ENCODE measurements at regions not wholly inside any gene's neighbourhood (a gene's known extent, or its start where the extent isn't known, plus 50 kb on each side); places are given as distances from the start of the nearest gene placed in this dataset. TPM values are rescaled to one million over a fixed set of nuclear protein-coding genes. Genes with fewer than 3 reads are reported as not detected.
A peak's percentile ranks its signal among the peaks of the same experiment; 100 is the strongest.

DNA sequence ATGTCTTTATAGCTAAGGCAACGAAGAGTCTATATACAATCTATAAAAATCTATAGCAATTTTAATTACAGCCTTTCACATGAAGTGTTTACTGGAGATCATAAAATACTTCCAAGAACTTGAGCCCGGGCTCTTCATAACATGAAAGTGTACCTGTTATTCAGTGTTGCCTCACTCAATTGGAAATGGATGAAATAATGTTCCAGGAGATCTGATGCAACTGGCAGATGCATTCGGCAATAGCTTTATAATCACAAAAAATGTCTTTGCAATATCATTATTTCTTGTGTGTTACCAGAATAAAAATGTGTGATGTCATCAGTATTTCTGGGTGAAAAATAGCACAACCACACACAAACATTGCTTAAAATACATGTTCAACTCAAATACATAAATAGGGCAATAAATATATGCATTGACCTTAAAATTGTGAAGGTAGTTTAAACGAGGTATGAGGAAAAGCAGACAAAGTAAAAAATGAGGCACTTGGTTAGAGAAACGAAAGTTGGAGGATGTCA lies 1266.8 kb upstream of the PCDH7 start:
- Mint-ChIP-seq H3K27me3 (ENCODE audit: low read depth) (no peaks in the 10 kb centered on the region), H3K4me1 (no peaks in the 10 kb centered on the region), H3K4me3 (no peak overlapping the region), H3K36me3 (ENCODE audit: low read depth) (no peaks in the 10 kb centered on the region), H3K9me3 (peaks cover 4% of the 10 kb centered on the region), H3K27ac (ENCODE audit: unreplicated experiment) (no peak overlapping the region)
- TF ChIP-seq, protein P1, sequence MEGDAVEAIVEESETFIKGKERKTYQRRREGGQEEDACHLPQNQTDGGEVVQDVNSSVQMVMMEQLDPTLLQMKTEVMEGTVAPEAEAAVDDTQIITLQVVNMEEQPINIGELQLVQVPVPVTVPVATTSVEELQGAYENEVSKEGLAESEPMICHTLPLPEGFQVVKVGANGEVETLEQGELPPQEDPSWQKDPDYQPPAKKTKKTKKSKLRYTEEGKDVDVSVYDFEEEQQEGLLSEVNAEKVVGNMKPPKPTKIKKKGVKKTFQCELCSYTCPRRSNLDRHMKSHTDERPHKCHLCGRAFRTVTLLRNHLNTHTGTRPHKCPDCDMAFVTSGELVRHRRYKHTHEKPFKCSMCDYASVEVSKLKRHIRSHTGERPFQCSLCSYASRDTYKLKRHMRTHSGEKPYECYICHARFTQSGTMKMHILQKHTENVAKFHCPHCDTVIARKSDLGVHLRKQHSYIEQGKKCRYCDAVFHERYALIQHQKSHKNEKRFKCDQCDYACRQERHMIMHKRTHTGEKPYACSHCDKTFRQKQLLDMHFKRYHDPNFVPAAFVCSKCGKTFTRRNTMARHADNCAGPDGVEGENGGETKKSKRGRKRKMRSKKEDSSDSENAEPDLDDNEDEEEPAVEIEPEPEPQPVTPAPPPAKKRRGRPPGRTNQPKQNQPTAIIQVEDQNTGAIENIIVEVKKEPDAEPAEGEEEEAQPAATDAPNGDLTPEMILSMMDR (conservative IDR thresholded peaks at IDR 0.05): no peak
- DNase-seq (ENCODE audit: low read depth, low spot score): no peak

DNA sequence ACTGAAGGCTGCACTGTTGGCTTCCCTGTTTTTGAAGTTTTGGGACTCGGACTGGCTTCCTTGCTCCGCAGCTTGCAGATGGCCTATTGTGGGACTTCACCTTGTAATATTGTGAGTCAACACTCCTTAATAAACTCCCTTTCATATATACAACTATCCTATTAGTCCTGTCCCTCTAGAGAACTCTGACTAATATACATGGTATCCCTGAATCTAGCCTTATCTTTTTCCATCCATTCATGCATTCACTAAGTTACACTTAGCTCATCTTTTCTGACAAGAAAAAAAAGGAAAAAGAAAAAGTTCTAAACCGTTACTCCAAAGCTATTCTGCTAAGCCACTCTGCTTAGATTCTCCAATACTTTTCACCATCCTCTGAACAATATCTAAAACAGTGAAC lies 1260.2 kb upstream of the PCDH7 start:
- Mint-ChIP-seq H3K36me3 (ENCODE audit: low read depth) (no peaks in the 10 kb centered on the region), H3K27ac (ENCODE audit: unreplicated experiment) (no peak overlapping the region), H3K4me1 (no peaks in the 10 kb centered on the region), H3K27me3 (ENCODE audit: low read depth) (no peaks in the 10 kb centered on the region), H3K4me3 (no peak overlapping the region), H3K9me3 (peaks cover 4% of the 10 kb centered on the region)
- DNase-seq (ENCODE audit: low read depth, low spot score): no peak
- TF ChIP-seq, protein P1 (conservative IDR thresholded peaks at IDR 0.05): no peak

DNA sequence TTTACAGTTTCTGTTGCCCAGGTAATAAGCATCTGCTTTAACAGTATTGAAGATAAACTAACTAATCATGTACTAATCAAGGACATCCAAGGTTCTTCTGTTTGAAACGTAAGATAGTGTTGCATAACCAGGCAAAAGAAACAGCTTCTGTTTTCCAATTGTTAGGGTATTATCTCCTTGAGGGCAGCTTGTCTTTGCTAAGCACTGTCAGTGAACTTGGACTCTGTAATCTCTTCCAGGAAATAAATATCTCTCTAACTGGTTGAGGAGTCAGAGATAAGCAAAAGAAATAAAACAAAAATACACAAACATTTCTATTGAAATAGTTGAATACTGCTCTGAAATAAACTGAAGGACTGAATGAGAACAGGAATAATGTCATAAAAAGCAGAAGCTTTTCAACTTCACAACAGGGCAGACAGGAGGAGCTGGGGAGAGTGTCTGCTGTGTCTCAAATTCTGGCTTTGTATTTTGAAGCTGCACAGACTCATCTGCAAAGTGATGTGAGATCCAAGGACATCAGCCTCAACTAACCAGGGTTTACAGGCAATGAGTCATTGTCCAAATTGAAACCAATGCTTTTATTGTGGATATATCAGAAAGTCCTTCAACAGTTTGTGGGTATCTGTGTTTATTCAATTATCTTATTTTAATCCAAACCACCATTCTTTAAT lies 1253.0 kb upstream of the PCDH7 start:
- no peaks in the 10 kb centered on the region for H3K27me3 Mint-ChIP-seq (ENCODE audit: low read depth)
- H3K4me3 Mint-ChIP-seq: no peak overlapping the region
- peak overlapping the region; percentile 84 for H3K27ac Mint-ChIP-seq (ENCODE audit: unreplicated experiment)
- TF ChIP-seq, protein P1 (conservative IDR thresholded peaks at IDR 0.05): no peak
- no peak for DNase-seq (ENCODE audit: low read depth, low spot score)
- H3K4me1 Mint-ChIP-seq: peaks cover 9% of the 10 kb centered on the region
- H3K36me3 Mint-ChIP-seq (ENCODE audit: low read depth): no peaks in the 10 kb centered on the region
- H3K9me3 Mint-ChIP-seq: no peaks in the 10 kb centered on the region

Small RNA genes lying in the stretch of these regions (microRNA-seq; reads per million reads assigned to microRNA genes)
- gene MIR4275: not detected

All from neural crest cell (in vitro differentiated cells).